22Rv1 (cell line): ENCODE measurements at regions not wholly inside any gene's neighbourhood (a gene's known extent, or its start where the extent isn't known, plus 50 kb on each side); places are given as distances from the start of the nearest gene placed in this dataset.

Experiments
- H3K27ac ChIP-seq: fragments of 450-650 bp; 2 replicates; pipeline ENCODE4 v1.5.1; 2017
- CTCF ChIP-seq: fragments of 450-650 bp; IDR thresholded peaks from 2 replicates; pipeline ENCODE4 v1.5.1; 2017; ENCODE audit warnings: mild to moderate bottlenecking
- ZFX ChIP-seq: fragments of 450-650 bp; IDR thresholded peaks from 2 replicates; pipeline ENCODE4 v1.6.1; 2017; ENCODE audit warnings: antibody characterized with exemption, borderline replicate concordance

GRCh38 chr1:65068202-65069010, 79.6 kb upstream of the AK4 start:
- peak overlapping the region; percentile 86 for H3K27ac ChIP-seq
- TF ChIP-seq ZFX (no peak), CTCF (no peak)

- no peak for TF ChIP-seq CTCF
- no peak for TF ChIP-seq ZFX
- no peak overlapping the region; the same call in 1 of the 2 replicates for H3K27ac ChIP-seq
These were observed 78.9 kb upstream of the AK4 start for GRCh38 chr1:65069011-65069565.

- no peak for TF ChIP-seq CTCF
- TF ChIP-seq ZFX: no peak
- no peak overlapping the region for H3K27ac ChIP-seq
These were observed 75.2 kb upstream of the AK4 start for GRCh38 chr1:65072845-65073244.

- no peak overlapping the region for H3K27ac ChIP-seq
- TF ChIP-seq CTCF (peak; percentile 88), ZFX (no peak)
These were observed 72.7 kb upstream of the AK4 start for GRCh38 chr1:65075123-65075976.

- no peak overlapping the region for H3K27ac ChIP-seq
- TF ChIP-seq ZFX (no peak), CTCF (no peak)
These were observed 70.6 kb upstream of the AK4 start for GRCh38 chr1:65077369-65077768.

- no peak overlapping the region for H3K27ac ChIP-seq
- TF ChIP-seq ZFX: no peak
- no peak for TF ChIP-seq CTCF
These were observed 68.1 kb upstream of the AK4 start for GRCh38 chr1:65079941-65080340.
